CD4-positive, alpha-beta memory T cell (primary cell): ENCODE measurements at regions not wholly inside any gene's neighbourhood (a gene's known extent, or its start where the extent isn't known, plus 50 kb on each side); places are given as distances from the start of the nearest gene placed in this dataset.

Source experiments
- CTCF ChIA-PET: fragments of 350-600 bp; sonication (Branson Sonifier 250); formaldehyde crosslinking; loops from one replicate; lab custom pipeline; 2021; ENCODE audit warnings: inconsistent platforms; ENCODE audit not compliant: partially characterized antibody; lab: Charles Lee
- POLR2A ChIA-PET: fragments of 350-600 bp; sonication (Branson Sonifier 250); formaldehyde crosslinking; loops from one replicate; lab custom pipeline; 2021; ENCODE audit not compliant: partially characterized antibody; lab: Charles Lee
- DNase-seq, 5 donors: peaks; one replicate each; pipeline versions ENCODE4 v3.0.0 to v3.0.0-alpha.2; 2020 to 2022; ENCODE audit warnings: mixed read lengths in 1 of 5
- H3K27ac ChIP-seq: one replicate; pipeline ENCODE4 v1.7.0; 2013; ENCODE audit warnings: low read depth, low read length
- H3K27me3 ChIP-seq: 2 replicates; pipeline ENCODE4 v1.7.0; 2013; ENCODE audit warnings: mild to moderate bottlenecking, low read length, moderate library complexity; ENCODE audit not compliant: insufficient read depth
- H3K36me3 ChIP-seq: 2 replicates; pipeline ENCODE4 v1.7.0; 2013; ENCODE audit warnings: mild to moderate bottlenecking, low read length, moderate library complexity; ENCODE audit not compliant: insufficient read depth
- H3K4me1 ChIP-seq: 2 replicates; pipeline ENCODE4 v1.7.0; 2013; ENCODE audit warnings: mild to moderate bottlenecking, low read length, moderate library complexity; ENCODE audit not compliant: insufficient read depth
- H3K4me3 ChIP-seq, 2 donors: one replicate each; pipeline ENCODE4 v1.7.0; 2013; ENCODE audit warnings: low read length in 2 of 2, mild to moderate bottlenecking in 1 of 2
- H3K9me3 ChIP-seq, 2 donors: one replicate each; pipeline ENCODE4 v1.7.0; 2013; ENCODE audit warnings: low read length in 2 of 2, control low read depth in 1 of 2; ENCODE audit not compliant: control insufficient read depth in 1 of 2
- H3K27ac Mint-ChIP-seq, 7 donors: one replicate each; pipeline ENCODE4 v1.8.0; 2020 to 2021; ENCODE audit warnings: mixed read lengths in 7 of 7, mild to moderate bottlenecking in 6 of 7, inconsistent platforms in 3 of 7, moderate library complexity in 3 of 7
- H3K27me3 Mint-ChIP-seq, 2 donors: one replicate each; pipeline ENCODE4 v1.8.0; 2020 to 2021; ENCODE audit warnings: mixed read lengths in 2 of 2
- H3K36me3 Mint-ChIP-seq, 2 donors: one replicate each; pipeline ENCODE4 v1.8.0; 2020 to 2021; ENCODE audit warnings: mixed read lengths in 2 of 2, inconsistent platforms in 1 of 2, mild to moderate bottlenecking in 1 of 2
- H3K4me1 Mint-ChIP-seq, 4 donors: one replicate each; pipeline ENCODE4 v1.8.0; 2020 to 2021; ENCODE audit warnings: mixed read lengths in 4 of 4, mild to moderate bottlenecking in 1 of 4
- H3K4me3 Mint-ChIP-seq, 8 donors: one replicate each; pipeline ENCODE4 v1.8.0; 2020 to 2021; ENCODE audit warnings: mixed read lengths in 8 of 8, mild to moderate bottlenecking in 7 of 8, moderate library complexity in 6 of 8, inconsistent platforms in 3 of 8
- H3K9me3 Mint-ChIP-seq, 8 donors: one replicate each; pipeline ENCODE4 v1.8.0; 2020 to 2021; ENCODE audit warnings: mixed read lengths in 8 of 8, mild to moderate bottlenecking in 5 of 8, inconsistent platforms in 3 of 8, moderate library complexity in 1 of 8
- intact Hi-C: fragments of 100-400 bp; cut with micrococcal nuclease; formaldehyde crosslinking; loops from one replicate; pipeline ENCODE4 v1.15.1; 2023

GRCh38 chr12:124687174-124687902 lies 119.9 kb upstream of the NCOR2 start:
- no peaks in the 10 kb centered on the region for H3K36me3 Mint-ChIP-seq
- POLR2A ChIA-PET: no interaction called here

GRCh38 chr12:124686370-124687173 lies 119.2 kb upstream of the NCOR2 start:
- Histone ChIP-seq H3K27me3 (no peaks in the 10 kb centered on the region), H3K4me3 (no peak overlapping the region), H3K9me3 (peaks cover 0 to 2% of the 10 kb centered on the region in 2 donors), H3K4me1 (peaks cover 17% of the 10 kb centered on the region), H3K27ac (no peak overlapping the region), H3K36me3 (no peaks in the 10 kb centered on the region)
- ChIA-PET POLR2A (no interaction called here), CTCF (no interaction called here)
- no peaks in the 10 kb centered on the region for H3K36me3 Mint-ChIP-seq
- peaks cover 0 to 10% (median 3%) of the 10 kb centered on the region in 8 donors for H3K9me3 Mint-ChIP-seq
- H3K27me3 Mint-ChIP-seq: peaks cover 0 to 3% of the 10 kb centered on the region in 2 donors
- H3K4me3 Mint-ChIP-seq: peak overlapping the region in 1 of 8 donors; percentile 53
- no peak for DNase-seq
- no peak overlapping the region for H3K27ac Mint-ChIP-seq
- peaks cover 12 to 31% (median 24%) of the 10 kb centered on the region in 4 donors for H3K4me1 Mint-ChIP-seq
- intact Hi-C loops: no loop called here

More at GRCh38 chr12:124687174-124687902, 119.9 kb upstream of the NCOR2 start:
- Mint-ChIP-seq H3K27ac (peak overlapping the region; percentile 1 to 84 (median 42)), H3K9me3 (peaks cover 0 to 18% (median 8%) of the 10 kb centered on the region in 8 donors), H3K4me1 (peaks cover 12 to 31% (median 24%) of the 10 kb centered on the region in 4 donors), H3K27me3 (peaks cover 0 to 3% of the 10 kb centered on the region in 2 donors), H3K4me3 (peak overlapping the region in 7 of 8 donors; percentile 33 to 81 (median 61))
- intact Hi-C loops: no loop called here
- Histone ChIP-seq H3K4me1 (peaks cover 17% of the 10 kb centered on the region), H3K27me3 (no peaks in the 10 kb centered on the region), H3K36me3 (no peaks in the 10 kb centered on the region), H3K9me3 (peaks cover 0 to 4% of the 10 kb centered on the region in 2 donors), H3K27ac (no peak overlapping the region), H3K4me3 (no peak overlapping the region)
- DNase-seq: no peak
- CTCF ChIA-PET: interaction anchor here (0.7 kb wide), 1 partner anchor 50 kb away, joined by 3 read pairs; no protein-coding TSS in a partner anchor

- intact Hi-C loops: no loop called here
- no peak for DNase-seq
- Histone ChIP-seq H3K4me1 (peaks cover 17% of the 10 kb centered on the region), H3K9me3 (no peaks in the 10 kb centered on the region), H3K27me3 (no peaks in the 10 kb centered on the region), H3K27ac (no peak overlapping the region), H3K4me3 (no peak overlapping the region), H3K36me3 (no peaks in the 10 kb centered on the region)
- Mint-ChIP-seq H3K27me3 (peaks cover 0 to 3% of the 10 kb centered on the region in 2 donors), H3K4me1 (peaks cover 12 to 31% (median 24%) of the 10 kb centered on the region in 4 donors), H3K9me3 (peaks cover 0 to 6% (median 0%) of the 10 kb centered on the region in 8 donors), H3K36me3 (no peaks in the 10 kb centered on the region), H3K4me3 (no peak overlapping the region), H3K27ac (peak overlapping the region in 1 of 7 donors; percentile 61)
- CTCF ChIA-PET: no interaction called here
- POLR2A ChIA-PET: no interaction called here
Observed at GRCh38 chr12:124685689-124686369, 118.4 kb upstream of the NCOR2 start.

- Mint-ChIP-seq H3K4me1 (peaks cover 12 to 31% (median 24%) of the 10 kb centered on the region in 4 donors), H3K4me3 (no peak overlapping the region), H3K36me3 (no peaks in the 10 kb centered on the region), H3K27ac (no peak overlapping the region), H3K9me3 (peaks cover 0 to 4% (median 0%) of the 10 kb centered on the region in 8 donors), H3K27me3 (peaks cover 0 to 3% of the 10 kb centered on the region in 2 donors)
- H3K27me3 ChIP-seq: no peaks in the 10 kb centered on the region
- H3K9me3 ChIP-seq: no peaks in the 10 kb centered on the region
- H3K36me3 ChIP-seq: no peaks in the 10 kb centered on the region
- CTCF ChIA-PET: no interaction called here
- POLR2A ChIA-PET: no interaction called here
- intact Hi-C loops: no loop called here
- H3K4me1 ChIP-seq: peaks cover 17% of the 10 kb centered on the region
- no peak overlapping the region for H3K4me3 ChIP-seq
- DNase-seq: no peak
- no peak overlapping the region for H3K27ac ChIP-seq
Observed at GRCh38 chr12:124684971-124685688, 117.7 kb upstream of the NCOR2 start.

GRCh38 chr12:124684496-124684895 lies 117.1 kb upstream of the NCOR2 start:
- H3K36me3 Mint-ChIP-seq: no peaks in the 10 kb centered on the region
- peaks cover 0 to 3% of the 10 kb centered on the region in 2 donors for H3K27me3 Mint-ChIP-seq
- H3K4me3 Mint-ChIP-seq: no peak overlapping the region
- no peak overlapping the region for H3K27ac ChIP-seq
- peaks cover 12 to 31% (median 24%) of the 10 kb centered on the region in 4 donors for H3K4me1 Mint-ChIP-seq
- no peak overlapping the region for H3K4me3 ChIP-seq
- peaks cover 0 to 2% (median 0%) of the 10 kb centered on the region in 8 donors for H3K9me3 Mint-ChIP-seq
- peak overlapping the region in 2 of 7 donors; percentile 6 to 63 for H3K27ac Mint-ChIP-seq
- no peaks in the 10 kb centered on the region for H3K9me3 ChIP-seq
- intact Hi-C loops: no loop called here
- no peak for DNase-seq
- no peaks in the 10 kb centered on the region for H3K27me3 ChIP-seq
- ChIA-PET CTCF (no interaction called here), POLR2A (no interaction called here)
- peaks cover 17% of the 10 kb centered on the region for H3K4me1 ChIP-seq
- H3K36me3 ChIP-seq: no peaks in the 10 kb centered on the region

GRCh38 chr12:124683152-124684124 lies 116.0 kb upstream of the NCOR2 start:
- ChIA-PET POLR2A (no interaction called here), CTCF (no interaction called here)
- no peaks in the 10 kb centered on the region for H3K36me3 ChIP-seq
- intact Hi-C loops: no loop called here
- Mint-ChIP-seq H3K9me3 (no peaks in the 10 kb centered on the region), H3K27me3 (peaks cover 0 to 3% of the 10 kb centered on the region in 2 donors), H3K4me1 (peaks cover 12 to 28% (median 21%) of the 10 kb centered on the region in 4 donors), H3K27ac (no peak overlapping the region), H3K4me3 (no peak overlapping the region), H3K36me3 (no peaks in the 10 kb centered on the region)
- no peak overlapping the region for H3K27ac ChIP-seq
- no peak overlapping the region for H3K4me3 ChIP-seq
- no peak for DNase-seq
- peaks cover 16% of the 10 kb centered on the region for H3K4me1 ChIP-seq
- no peaks in the 10 kb centered on the region for H3K27me3 ChIP-seq
- no peaks in the 10 kb centered on the region for H3K9me3 ChIP-seq
